HG03159 (cell line): ENCODE measurements at regions not wholly inside any gene's neighbourhood (a gene's known extent, or its start where the extent isn't known, plus 50 kb on each side); places are given as distances from the start of the nearest gene placed in this dataset.

ENCODE experiments used
- ATAC-seq: cut with Tn5 transposase; IDR thresholded peaks from one replicate; pipeline ENCODE4 v1.9.1; 2021; ENCODE audit warnings: mild to moderate bottlenecking, moderate library complexity; ENCODE audit not compliant: unreplicated experiment

DNA sequence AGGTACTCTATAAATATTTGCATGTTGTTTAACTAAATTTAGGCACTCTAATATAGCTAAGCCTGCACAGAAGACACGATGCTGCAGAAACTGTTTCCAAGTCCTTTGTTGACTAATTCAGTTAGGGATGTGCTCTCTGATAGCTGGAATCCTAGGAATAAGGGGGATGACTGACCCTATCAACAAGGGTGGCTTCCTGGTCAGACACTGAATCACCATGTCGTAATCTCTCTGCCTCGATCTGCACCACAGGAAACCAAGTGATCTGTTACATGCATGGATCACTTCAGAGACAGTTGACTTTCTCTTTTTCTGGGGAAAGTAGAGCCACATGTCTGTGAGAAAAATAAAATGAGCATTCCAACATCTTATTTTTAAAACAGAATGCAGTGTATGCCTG is 169.1 kb downstream of the GUCY2F start:
- no peak for ATAC-seq

DNA sequence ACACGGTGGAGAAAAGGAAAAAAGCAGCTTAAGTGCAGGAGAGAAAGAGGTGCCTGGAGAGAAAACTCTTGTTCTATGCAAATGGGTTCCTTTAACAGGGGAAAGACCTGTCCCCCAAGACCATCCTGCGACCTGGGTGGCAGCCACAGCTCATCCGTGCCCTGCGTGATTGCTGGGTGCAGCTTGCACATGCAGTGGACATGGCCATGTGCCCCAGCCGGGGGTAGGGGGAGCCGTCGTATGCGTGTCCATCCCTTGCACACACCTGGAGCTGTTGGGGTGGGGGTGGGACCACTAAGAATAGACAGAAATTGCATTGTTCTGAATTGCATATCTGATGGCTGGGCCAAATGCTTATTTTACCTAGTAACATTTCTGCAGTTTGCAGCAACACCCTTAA is 171.9 kb downstream of the GUCY2F start:
- ATAC-seq: no peak

DNA sequence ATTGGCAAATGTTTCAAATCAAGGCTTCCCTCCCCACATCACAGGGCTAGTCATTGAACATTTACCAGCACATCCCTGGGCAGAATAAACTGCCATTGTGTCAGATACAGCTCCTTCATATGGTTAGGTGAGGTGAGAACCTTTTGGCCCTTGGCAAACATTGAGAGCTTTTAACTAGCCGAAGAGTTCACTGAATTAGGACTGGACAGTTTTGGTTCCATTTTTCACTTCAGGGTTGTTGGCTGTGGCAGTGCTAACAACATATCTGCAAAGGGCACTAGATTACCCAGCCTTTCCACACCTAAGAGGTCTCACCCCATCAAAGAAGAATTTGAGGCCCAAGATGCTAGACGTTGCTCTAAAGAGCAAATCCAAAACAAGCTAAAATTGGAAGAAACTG is 180.7 kb downstream of the GUCY2F start:
- no peak for ATAC-seq

DNA sequence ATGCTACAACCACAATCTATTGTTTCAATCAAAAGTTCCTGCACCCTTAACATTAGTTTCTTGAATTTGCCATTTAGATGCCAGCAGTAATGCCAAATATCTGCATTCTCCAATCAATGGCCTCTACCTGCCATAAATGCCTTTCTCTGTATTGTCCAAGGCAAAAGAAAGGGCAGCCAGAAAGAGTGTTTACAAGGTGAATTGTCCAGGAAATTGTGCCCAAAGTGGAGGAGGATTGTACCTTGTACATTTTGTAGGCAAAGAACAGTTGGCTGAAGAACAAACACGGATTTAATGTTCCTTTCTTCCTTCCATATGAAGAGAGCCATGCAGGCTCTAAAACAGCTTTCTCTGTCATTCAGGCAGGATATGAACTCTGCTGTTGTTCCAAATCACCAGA is 181.5 kb downstream of the GUCY2F start:
- ATAC-seq: no peak

DNA sequence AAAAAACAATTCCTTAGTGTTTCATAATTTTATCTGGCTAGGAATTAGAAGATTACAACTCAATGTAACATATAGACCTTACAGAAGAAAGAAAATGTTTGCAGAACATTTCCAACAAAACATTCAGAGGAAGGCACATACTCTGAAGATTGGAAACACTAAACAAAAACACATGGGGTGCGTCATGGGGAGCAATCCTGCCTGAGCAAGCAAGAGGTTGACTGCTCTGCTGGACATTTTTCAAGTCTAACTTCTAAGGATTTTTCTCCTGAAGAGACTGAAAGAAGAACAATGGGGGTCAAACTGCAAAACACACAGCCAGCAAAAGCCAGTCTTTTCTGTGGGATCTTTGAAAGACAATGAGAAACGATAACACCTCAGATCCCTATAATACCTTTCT is 182.8 kb downstream of the GUCY2F start:
- ATAC-seq: no peak

DNA sequence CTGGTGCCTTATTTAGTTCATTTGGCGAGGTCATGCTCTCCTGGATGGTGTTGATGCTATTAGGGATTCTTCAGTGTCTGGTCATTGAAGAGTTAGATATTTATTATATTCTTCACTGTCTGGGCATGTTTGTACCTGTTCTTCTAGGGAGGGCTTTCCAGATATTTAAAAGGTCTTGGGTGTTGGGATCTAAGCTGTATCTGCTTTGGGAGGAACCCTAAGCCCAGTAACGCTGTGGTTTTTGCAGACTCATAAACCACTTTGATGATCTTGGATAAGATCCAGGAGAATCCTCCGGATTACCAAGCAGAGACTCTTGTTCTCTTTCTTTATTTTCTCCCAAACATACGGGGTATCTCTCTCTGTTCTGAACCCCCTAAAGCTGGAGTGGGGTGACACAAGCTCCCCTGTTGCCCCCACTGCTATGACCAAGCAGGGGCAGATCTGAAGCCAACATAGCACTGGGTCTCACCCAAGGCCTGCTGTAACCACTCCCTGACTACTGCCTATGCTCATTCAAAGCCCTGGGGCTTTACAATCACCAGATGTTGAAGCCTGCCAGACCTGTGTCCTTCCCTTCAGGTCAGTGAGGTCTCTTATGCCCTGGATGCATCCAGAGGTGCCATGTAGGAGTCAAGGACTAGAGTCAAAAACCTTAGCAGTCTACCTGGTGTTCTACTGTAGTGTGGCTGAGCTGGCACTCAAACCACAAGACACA is 187.6 kb downstream of the GUCY2F start:
- ATAC-seq: no peak

DNA sequence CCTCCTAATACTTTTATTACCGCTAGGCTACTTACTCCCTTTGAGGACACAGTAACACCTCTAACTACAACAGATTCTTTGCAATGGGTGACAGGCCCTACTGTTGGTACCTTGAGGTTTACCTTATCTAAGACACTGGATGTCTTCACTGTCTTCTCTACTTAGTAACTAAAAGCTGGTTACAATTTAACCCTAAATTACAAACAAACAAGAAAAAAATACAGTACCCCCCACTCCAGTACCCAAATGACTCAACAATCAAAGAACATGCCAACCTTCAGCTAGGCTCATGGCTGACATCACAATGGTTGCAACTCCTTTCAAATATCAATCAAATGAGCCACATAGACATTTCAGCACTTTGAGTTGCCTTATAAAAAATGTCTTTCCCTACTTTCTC is 198.0 kb downstream of the GUCY2F start:
- ATAC-seq: no peak

DNA sequence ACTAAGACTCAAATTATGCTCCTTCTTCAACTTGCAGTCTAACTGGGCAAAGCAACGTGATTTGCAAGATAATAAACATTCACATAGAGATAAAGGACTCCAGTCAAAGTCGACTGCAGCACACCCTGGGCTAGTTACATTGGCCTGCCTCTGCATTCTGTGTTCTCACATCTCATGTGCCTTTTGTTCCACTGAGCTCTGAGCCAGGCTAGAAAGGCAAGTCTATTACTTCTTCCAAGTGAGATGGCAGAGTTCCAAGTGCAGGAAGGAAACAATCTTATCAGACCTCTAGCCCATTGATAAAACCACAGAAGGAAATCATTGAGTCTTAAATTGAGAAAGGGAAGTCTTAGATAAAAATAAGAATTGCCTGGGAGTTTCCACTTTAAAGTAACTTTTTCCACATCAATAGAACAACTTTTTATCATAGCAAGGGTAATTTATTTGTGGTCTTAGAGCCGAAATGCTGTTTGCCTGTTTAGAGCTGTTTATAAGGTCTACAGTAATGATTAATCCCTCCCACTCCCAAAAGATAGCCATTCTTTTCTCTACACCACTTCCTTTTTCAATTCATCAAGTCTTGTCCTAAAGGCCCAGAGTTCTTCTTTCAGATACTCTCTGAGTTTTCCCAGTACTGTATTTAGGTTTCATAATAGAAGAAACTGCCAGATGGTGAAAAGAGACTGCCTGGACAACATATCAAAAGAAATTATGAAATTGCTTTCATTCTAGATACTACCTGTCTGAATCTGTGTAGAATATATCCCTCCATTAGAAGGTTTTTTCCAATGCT is 200.2 kb downstream of the GUCY2F start:
- peak; percentile 60 for ATAC-seq

DNA sequence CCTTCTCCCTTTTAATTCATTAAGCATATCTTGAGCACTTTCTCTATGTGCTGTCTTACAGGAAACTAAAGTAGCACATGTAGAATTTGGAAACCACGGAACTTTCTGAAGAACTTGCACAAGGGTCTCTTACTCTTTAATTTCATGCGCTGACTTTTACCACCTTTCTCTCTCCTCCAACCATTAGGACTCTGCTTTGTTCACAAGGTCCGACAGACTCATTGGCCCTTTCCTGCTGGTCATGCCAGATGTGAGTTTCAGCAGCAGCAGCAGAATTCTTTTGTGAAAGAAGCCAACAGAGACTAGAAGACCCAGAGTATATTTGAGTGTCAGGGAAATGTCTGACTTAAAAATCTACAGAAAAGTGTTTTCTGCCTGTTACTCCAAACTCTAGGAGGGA is 207.1 kb downstream of the GUCY2F start:
- ATAC-seq: no peak

DNA sequence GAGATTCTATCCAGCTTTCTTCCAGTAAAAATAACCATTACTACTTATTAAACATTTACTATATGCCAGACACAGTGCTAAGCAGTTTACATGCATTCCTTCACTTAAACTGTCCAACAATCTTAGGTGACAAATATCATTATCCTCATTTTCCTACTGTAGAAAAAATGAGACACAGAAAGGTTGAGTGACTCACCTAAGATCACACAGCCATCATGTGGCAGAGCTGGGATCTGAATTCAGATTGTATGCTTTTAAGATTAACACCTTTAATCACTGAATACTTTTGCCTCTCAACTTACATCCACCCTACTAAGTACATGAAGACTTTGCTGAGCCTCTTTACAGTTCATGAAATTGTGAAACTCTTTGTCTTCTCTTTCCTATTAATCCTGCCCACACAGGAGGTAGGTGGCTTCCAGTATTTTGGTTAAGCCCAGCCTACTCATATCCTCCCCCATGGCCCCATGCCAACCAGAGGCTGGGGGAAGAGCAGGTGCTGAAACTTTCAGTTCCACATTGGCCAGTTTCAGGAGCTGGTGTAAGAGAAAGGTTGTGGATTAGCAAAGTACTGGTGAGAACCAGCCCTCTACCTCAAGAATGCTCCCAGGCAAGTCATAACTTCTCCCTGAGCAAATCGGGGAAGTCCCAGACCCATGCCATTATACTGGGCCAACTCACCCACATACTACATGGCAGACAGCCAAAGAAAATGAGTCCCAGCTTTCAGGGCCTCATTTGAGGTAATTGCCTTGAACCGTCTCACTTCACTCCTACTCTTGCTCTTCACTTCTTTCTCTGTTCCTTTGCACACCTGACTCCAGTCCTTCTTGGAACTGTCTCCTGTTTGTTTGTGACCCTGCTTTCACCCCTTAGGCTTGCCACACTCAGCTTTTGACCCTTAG is 211.1 kb downstream of the GUCY2F start:
- peak; percentile 93 for ATAC-seq

DNA sequence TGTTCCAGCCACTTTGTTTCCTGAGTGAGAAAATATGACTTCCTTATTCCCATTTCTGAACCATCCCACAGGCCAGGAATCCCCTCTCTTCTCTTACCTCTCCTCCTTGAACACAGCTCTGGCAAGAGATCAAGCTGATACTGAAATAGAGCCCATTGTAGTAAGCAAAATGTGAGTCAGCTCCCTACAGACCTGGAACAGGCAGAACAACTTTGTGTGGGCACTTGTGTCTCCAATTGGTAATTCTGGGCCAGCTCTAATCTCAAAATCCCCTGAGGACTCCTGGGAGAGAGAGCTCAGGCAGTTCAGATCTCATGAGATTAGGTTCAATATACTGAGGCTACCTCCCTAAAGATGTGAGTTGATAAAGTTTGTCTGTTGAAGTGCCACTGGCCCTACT is 213.5 kb downstream of the GUCY2F start:
- ATAC-seq: no peak

DNA sequence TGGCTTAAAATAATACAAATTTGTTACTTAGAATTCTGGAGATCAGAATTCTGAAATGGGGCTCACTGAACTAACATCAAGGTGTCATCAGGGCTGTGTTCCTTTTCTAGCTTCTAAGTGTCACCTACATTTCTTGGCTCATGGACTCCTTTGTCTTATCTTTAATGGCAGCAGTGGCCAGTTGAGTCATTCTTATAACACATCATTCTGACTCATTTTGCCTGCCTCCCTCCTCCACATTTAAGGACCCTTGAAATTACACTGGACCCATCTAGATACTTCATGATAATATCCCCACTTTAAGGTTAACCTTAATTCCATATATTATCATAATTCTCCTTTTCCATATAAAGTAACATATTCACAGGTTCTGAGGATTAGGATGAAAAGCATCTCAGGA is 215.9 kb downstream of the GUCY2F start:
- no peak for ATAC-seq

DNA sequence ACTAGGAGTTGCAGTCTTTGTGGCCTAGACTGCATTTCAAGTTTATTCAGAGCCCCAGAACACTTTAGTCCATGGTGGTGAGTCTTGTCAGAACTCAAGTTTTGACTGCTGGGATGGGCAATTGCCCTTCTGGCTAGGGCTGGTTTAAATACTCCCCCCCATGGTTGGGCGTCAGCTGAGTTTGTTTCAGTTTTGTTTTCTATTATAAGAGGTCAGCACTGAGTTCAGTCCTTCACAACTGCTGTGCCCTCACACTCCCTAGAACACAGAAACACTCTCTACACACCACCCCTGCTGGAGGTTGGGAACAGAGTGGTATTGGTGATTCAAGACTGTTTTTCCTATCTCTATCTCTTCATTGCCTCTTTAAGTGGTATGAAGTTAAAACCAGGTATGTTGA is 217.0 kb downstream of the GUCY2F start:
- peak; percentile 64 for ATAC-seq

DNA sequence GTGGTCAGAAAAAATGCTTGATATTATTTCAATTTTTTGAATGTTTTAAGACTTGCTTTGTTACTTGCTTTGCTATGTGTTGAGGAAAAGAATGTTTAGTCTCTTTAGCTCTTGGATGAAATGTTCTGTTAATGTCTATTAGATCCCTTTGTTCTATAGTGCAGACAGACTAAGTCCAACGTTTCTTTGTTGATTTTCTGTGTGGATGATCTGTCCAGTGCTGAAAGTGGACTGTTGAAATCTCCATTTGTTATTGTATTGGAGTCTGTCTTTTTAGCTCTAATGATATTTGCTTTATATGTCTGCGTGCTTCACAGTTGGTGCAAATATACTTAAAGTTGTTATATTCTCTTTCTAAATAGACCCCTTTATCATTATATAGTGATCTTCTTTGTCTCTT is 220.6 kb downstream of the GUCY2F start:
- no peak for ATAC-seq

DNA sequence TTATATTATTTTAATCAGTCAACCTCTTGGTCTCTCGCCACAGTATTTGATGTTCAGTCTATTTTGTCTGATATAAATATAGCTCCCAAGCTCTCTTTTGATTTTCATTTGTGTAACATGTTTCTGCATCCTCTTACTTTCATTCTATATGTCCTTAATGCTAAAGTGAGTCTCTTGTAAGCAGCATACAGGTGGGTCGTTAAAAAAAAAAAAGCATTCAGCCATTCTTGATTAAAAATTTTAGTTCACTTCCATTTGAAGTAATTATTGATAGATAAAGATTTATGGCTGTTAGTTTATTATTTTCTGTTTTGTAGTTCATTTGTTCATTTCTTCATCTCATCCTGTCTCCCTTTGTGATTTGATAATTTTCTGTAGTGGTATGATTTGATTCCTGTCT is 229.1 kb downstream of the GUCY2F start:
- no peak for ATAC-seq

DNA sequence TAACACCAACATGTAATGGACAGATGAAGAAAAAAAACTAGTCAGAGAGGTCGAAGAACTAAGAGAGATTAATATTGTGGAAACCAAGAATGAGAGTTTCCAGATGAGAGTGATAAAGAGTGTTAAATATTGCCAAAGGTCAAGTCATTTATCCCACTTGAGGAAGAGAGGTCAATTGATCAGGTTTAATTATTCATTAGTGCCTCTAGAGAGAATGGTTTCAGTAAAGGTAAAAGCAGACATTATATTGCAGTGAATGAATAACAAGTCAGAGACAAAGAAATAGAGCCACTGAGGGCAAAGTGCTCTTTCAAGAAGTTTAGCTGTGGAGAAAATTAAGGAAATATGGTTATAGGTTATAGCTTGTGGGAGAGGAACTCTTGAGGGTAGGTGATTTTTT is 263.1 kb downstream of the GUCY2F start:
- no peak for ATAC-seq

DNA sequence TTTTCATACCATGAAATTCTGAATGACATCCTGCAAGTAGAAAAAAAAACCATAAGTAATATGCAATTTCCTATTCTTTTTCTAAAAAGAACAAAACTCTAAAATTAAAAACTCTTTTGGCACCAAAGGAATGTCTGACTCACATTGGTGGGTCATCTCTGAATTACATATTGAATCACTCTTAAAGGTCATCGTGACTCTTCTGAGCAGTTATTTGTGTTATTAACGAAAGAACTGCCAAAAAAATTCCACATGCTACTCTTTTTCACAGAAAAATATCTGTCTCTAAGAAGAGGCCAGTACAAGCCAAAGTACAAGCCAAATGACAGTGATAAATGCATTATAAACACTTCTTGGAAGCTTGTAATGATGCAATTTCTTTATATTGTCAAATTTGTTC is 282.2 kb downstream of the GUCY2F start:
- ATAC-seq: no peak

DNA sequence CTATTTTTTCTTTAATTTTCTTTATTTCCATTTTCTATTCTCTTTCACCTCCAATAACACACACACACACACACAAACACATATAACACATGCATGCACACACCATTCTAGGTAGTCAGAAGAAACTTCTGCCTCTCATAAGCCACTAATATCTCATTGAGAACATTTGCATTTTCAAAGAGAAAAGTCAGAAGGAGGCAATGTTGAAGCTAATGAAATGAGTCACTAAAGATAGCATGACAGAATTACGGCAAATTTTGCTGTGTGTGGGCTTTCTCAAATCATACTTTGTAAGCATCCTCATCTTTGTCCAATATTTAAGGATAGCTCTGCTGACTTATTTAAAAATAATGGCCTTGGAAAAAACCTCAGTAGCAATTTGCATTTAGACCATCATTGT is 291.3 kb downstream of the GUCY2F start:
- peak; percentile 57 for ATAC-seq

DNA sequence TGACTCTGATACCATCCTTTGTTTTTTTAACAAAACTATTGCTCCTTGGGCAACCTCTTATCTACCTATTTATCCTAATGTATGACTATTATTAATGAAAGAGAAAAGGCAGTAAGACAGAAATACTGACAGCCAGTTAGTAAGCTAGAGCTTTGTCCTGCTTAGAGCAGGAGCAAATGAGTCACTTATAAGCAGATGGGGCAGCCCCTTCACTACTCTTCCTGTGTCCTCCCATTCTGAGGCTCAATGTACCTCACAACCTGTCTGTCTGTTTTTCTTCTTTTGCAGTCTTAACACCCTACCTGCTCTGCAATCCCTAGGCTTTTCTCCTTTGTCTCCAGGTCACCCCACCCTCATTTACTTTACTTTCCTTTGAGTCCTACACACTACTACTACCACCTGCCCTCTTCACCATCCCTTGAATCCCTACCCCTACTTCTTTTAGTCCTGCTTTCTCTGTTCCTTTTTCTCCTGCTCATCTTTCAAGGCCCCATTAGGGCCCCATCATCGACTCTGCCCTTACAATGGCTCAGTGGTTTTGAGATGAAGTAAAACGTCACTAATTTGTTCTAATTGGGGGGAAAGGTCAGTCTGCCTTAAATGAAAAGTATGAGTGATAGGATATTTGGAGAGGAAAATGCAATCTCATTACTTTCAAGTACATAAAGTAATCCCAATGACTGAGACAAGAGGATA is 294.3 kb downstream of the GUCY2F start:
- peak; percentile 83 for ATAC-seq

DNA sequence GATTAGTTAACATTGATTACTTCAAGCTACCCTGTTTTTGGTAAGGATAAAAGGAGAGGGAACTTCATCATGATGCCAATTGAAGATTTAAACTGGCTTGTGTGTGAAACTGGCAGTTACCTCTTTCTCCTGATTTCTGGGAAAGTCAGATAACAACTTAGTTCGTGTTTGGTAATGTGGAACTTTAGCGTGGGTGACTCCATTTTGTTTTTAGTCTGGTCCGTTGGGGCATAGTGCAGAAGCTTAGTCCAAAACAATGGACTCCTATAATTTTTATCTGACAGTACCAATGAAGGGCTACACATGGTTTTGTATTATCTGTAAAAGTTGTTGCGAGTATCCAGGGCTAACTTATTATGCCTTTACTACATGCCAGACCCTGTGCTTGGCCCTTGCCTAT is 294.9 kb downstream of the GUCY2F start:
- no peak for ATAC-seq
